ENCODE measurements at regions not wholly inside any gene's neighbourhood (a gene's known extent, or its start where the extent isn't known, plus 50 kb on each side); places are given as distances from the start of the nearest gene placed in this dataset.
"Not testable (repeated sequence)": the region's sequence is repeated elsewhere in the genome, so short reads cannot be mapped to it uniquely, and the experiment has no call there.

- DNase-seq (no peak), ATAC-seq (no peak)
- Histone ChIP-seq H3K9ac (ENCODE audit: low read length) (no peak overlapping the region), H3K4me1 (ENCODE audit: insufficient read depth, low read length) (no peaks in the 10 kb centered on the region), H3K27me3 (ENCODE audit: low read length) (no peaks in the 10 kb centered on the region), H3K9me2 (replicated peaks; ENCODE audit: low read length) (no peaks in the 10 kb centered on the region), H4K20me1 (ENCODE audit: low read length) (no peaks in the 10 kb centered on the region), H3K27ac (ENCODE audit: low read length) (no peak overlapping the region), H3K36me3 (ENCODE audit: low read depth, low read length) (no peaks in the 10 kb centered on the region), H3K4me2 (ENCODE audit: low read length) (no peak overlapping the region), H3K79me2 (ENCODE audit: low read length) (no peaks in the 10 kb centered on the region), H3K9me3 (ENCODE audit: low read length) (no peaks in the 10 kb centered on the region), H3F3A (ENCODE audit: low read length, unreplicated experiment) (no peaks in the 10 kb centered on the region), H3K4me3 (ENCODE audit: low read length) (no peak overlapping the region), H2AFZ (ENCODE audit: low read length) (no peak overlapping the region)
- BruUV-seq (replicated peaks), result no TSS peak
- ChIA-PET POLR2A (ENCODE audit: unreplicated experiment) (interaction anchor here (0.5 to 0.6 kb wide), 2 partner anchors 71 to 76 kb away, joined by 4 to 7 read pairs; no protein-coding TSS in a partner anchor), CTCF (no interaction called here)
- intact Hi-C loops (cut with micrococcal nuclease), result no loop called here
- TF ChIP-seq EZH2phosphoT487 (IDR thresholded peaks at IDR 0.05; ENCODE audit: borderline replicate concordance, low read length) (no peak), CTCF (conservative IDR thresholded peaks at IDR 0.05; ENCODE audit: low read depth, low read length) (no peak), EZH2 (IDR thresholded peaks at IDR 0.05; ENCODE audit: low read length, unreplicated experiment) (no peak)
Observed at GRCh38 chr5:25444697-25445096, 799.9 kb upstream of the CDH10 start.

DNA sequence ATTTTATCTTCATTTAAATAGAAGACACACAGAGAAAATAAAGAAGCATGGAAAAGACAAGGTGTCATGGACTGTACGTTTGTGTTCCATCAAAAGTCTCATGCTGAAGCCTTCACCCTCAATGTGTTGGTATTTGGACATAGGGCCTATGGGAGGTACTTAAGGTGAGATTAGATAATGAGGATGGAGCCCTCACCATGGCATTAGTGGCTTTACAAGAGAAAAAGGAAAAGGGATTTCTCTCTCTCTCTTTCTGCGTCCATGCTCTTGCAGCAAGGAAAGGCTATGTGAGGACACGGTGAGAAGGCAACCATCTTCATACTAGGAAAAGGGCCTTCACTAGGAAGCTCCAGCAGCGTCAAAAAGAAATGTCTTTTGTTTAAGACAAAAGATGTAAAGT is 797.0 kb upstream of the CDH10 start:
- POLR2A ChIA-PET (ENCODE audit: unreplicated experiment), result no interaction called here
- intact Hi-C loops (cut with micrococcal nuclease), result no loop called here
- no peak for DNase-seq
- Histone ChIP-seq H4K20me1 (ENCODE audit: low read length) (no peaks in the 10 kb centered on the region), H3F3A (ENCODE audit: low read length, unreplicated experiment) (no peaks in the 10 kb centered on the region), H3K36me3 (ENCODE audit: low read depth, low read length) (no peaks in the 10 kb centered on the region), H3K27ac (ENCODE audit: low read length) (no peak overlapping the region), H3K9me2 (replicated peaks; ENCODE audit: low read length) (no peaks in the 10 kb centered on the region), H2AFZ (ENCODE audit: low read length) (no peak overlapping the region), H3K4me2 (ENCODE audit: low read length) (no peak overlapping the region), H3K4me3 (ENCODE audit: low read length) (no peak overlapping the region), H3K79me2 (ENCODE audit: low read length) (no peaks in the 10 kb centered on the region), H3K27me3 (ENCODE audit: low read length) (no peaks in the 10 kb centered on the region), H3K9me3 (ENCODE audit: low read length) (no peaks in the 10 kb centered on the region), H3K4me1 (ENCODE audit: insufficient read depth, low read length) (no peaks in the 10 kb centered on the region), H3K9ac (ENCODE audit: low read length) (no peak overlapping the region)
- CTCF ChIA-PET, result no interaction called here
- no TSS peak for BruUV-seq (replicated peaks)
- ATAC-seq, result no peak
- TF ChIP-seq CTCF (conservative IDR thresholded peaks at IDR 0.05; ENCODE audit: low read depth, low read length), result no peak
- no peak for TF ChIP-seq EZH2phosphoT487 (IDR thresholded peaks at IDR 0.05; ENCODE audit: borderline replicate concordance, low read length)
- no peak for TF ChIP-seq EZH2 (IDR thresholded peaks at IDR 0.05; ENCODE audit: low read length, unreplicated experiment)

GRCh38 chr5:25439025-25439424 is 794.2 kb upstream of the CDH10 start:
- no peak for ATAC-seq
- CTCF ChIA-PET, result no interaction called here

GRCh38 chr5:25438375-25438774 is 793.6 kb upstream of the CDH10 start:
- H3K27ac ChIP-seq (ENCODE audit: low read length); H3K9me2 ChIP-seq (replicated peaks; ENCODE audit: low read length); H3K36me3 ChIP-seq (ENCODE audit: low read depth, low read length); CTCF ChIA-PET; H3K4me3 ChIP-seq (ENCODE audit: low read length); H3K79me2 ChIP-seq (ENCODE audit: low read length); H2AFZ ChIP-seq (ENCODE audit: low read length); POLR2A ChIA-PET (ENCODE audit: unreplicated experiment); H3F3A ChIP-seq (ENCODE audit: low read length, unreplicated experiment); H3K9ac ChIP-seq (ENCODE audit: low read length); intact Hi-C loops (cut with micrococcal nuclease); H3K27me3 ChIP-seq (ENCODE audit: low read length); H3K9me3 ChIP-seq (ENCODE audit: low read length); H4K20me1 ChIP-seq (ENCODE audit: low read length); ATAC-seq; BruUV-seq (replicated peaks); DNase-seq; H3K4me2 ChIP-seq (ENCODE audit: low read length); H3K4me1 ChIP-seq (ENCODE audit: insufficient read depth, low read length): not testable (repeated sequence)

More at GRCh38 chr5:25439025-25439424, 794.2 kb upstream of the CDH10 start:
- Histone ChIP-seq H3K36me3 (ENCODE audit: low read depth, low read length) (no peaks in the 10 kb centered on the region), H3K27me3 (ENCODE audit: low read length) (no peaks in the 10 kb centered on the region), H3K4me3 (ENCODE audit: low read length) (no peak overlapping the region), H3K27ac (ENCODE audit: low read length) (no peak overlapping the region), H4K20me1 (ENCODE audit: low read length) (no peaks in the 10 kb centered on the region), H3K79me2 (ENCODE audit: low read length) (no peaks in the 10 kb centered on the region), H3K9ac (ENCODE audit: low read length) (no peak overlapping the region), H3K9me2 (replicated peaks; ENCODE audit: low read length) (no peaks in the 10 kb centered on the region), H3K4me1 (ENCODE audit: insufficient read depth, low read length) (no peaks in the 10 kb centered on the region), H2AFZ (ENCODE audit: low read length) (no peak overlapping the region), H3F3A (ENCODE audit: low read length, unreplicated experiment) (no peaks in the 10 kb centered on the region), H3K4me2 (ENCODE audit: low read length) (no peak overlapping the region), H3K9me3 (ENCODE audit: low read length) (no peaks in the 10 kb centered on the region)
- DNase-seq, result no peak
- no TSS peak for BruUV-seq (replicated peaks)
- intact Hi-C loops (cut with micrococcal nuclease), result no loop called here
- POLR2A ChIA-PET (ENCODE audit: unreplicated experiment), result no interaction called here
- no peak for TF ChIP-seq CTCF (conservative IDR thresholded peaks at IDR 0.05; ENCODE audit: low read depth, low read length)
- no peak for TF ChIP-seq EZH2 (IDR thresholded peaks at IDR 0.05; ENCODE audit: low read length, unreplicated experiment)
- no peak for TF ChIP-seq EZH2phosphoT487 (IDR thresholded peaks at IDR 0.05; ENCODE audit: borderline replicate concordance, low read length)
